ENCODE measurements at regions not wholly inside any gene's neighbourhood (a gene's known extent, or its start where the extent isn't known, plus 50 kb on each side); places are given as distances from the start of the nearest gene placed in this dataset.

DNA sequence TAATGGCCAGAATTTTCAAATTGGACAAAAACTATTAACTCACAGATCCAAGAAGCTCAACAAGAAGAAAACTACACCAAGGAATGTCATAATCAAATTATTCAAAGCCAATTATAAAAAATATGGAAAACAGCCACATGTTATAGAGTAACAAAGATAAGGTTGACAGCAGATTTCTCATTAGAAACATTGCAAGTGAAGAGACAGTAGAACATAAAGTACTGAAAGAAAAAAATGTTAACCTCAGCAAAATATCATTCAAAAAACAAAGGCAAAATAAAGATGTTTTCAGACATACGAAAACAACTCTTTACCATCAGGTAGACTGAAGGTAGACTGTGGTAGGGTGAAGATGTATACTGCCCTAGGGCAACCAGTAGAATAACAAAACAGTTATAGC lies 83.4 kb downstream of the KCNRG start:
- TF ChIP-seq CTCF (IDR thresholded peaks at IDR 0.05; ENCODE audit: low read depth, low read length) (no peak), POLR2A (IDR thresholded peaks at IDR 0.05; ENCODE audit: extremely low read depth, insufficient read length) (no peak)
